Lung (tissue), 11 donors: ENCODE measurements at regions not wholly inside any gene's neighbourhood (a gene's known extent, or its start where the extent isn't known, plus 50 kb on each side); places are given as distances from the start of the nearest gene placed in this dataset.

Experiments
- ATAC-seq: fragments of 200-7000 bp; cut with Tn5 transposase; one replicate; pipeline ENCODE4 v1.9.1; 2020; ENCODE audit warnings: moderate number of reproducible peaks; ENCODE audit not compliant: insufficient read depth, low FRiP score
- DNase-seq, 3 donors: peaks; one replicate each; pipeline ENCODE4 v3.0.0-alpha.2; 2013 to 2017
- H3K27ac ChIP-seq, 2 donors: one replicate each; pipeline ENCODE4 v1.5.1; 2013; ENCODE audit warnings: mild to moderate bottlenecking in 2 of 2, moderate library complexity in 2 of 2, control low read depth in 1 of 2, inconsistent platforms in 1 of 2, low read depth in 1 of 2, low read length in 1 of 2
- H3K27me3 ChIP-seq, 3 donors: one replicate each; pipeline ENCODE4 v1.5.1; 2013; ENCODE audit warnings: low read length in 2 of 3; ENCODE audit not compliant: control insufficient read depth in 3 of 3, insufficient read depth in 3 of 3
- H3K36me3 ChIP-seq, 4 donors: one replicate each; pipeline ENCODE4 v1.5.1; 2013; ENCODE audit warnings: low read length in 4 of 4, mild to moderate bottlenecking in 1 of 4, moderate library complexity in 1 of 4; ENCODE audit not compliant: control insufficient read depth in 4 of 4, insufficient read depth in 4 of 4
- H3K4me1 ChIP-seq, 5 donors: one replicate each; pipeline ENCODE4 v1.5.1; 2013; ENCODE audit warnings: low read length in 5 of 5, mild to moderate bottlenecking in 2 of 5, moderate library complexity in 1 of 5; ENCODE audit not compliant: control insufficient read depth in 5 of 5, insufficient read depth in 5 of 5
- H3K4me3 ChIP-seq: one replicate; pipeline ENCODE4 v1.5.1; 2013; ENCODE audit warnings: mild to moderate bottlenecking, control low read depth, moderate library complexity
- H3K9ac ChIP-seq, 2 donors: one replicate each; pipeline ENCODE4 v1.5.1; 2013; ENCODE audit warnings: low read length in 2 of 2, control low read depth in 1 of 2; ENCODE audit not compliant: insufficient read depth in 1 of 2
- H3K9me3 ChIP-seq, 4 donors: one replicate each; pipeline ENCODE4 v1.5.1; 2013; ENCODE audit warnings: low read length in 3 of 4, mild to moderate bottlenecking in 1 of 4, moderate library complexity in 1 of 4; ENCODE audit not compliant: control insufficient read depth in 4 of 4, insufficient read depth in 3 of 4
- CTCF ChIP-seq: IDR thresholded peaks from 2 replicates; pipeline ENCODE4 v1.5.1; 2012; ENCODE audit warnings: mild to moderate bottlenecking; ENCODE audit errors: control extremely low read depth, extremely low read depth
- WGBS, 2 donors: extraction: QIAGEN DNeasy Blood & Tissue Kit; methylation state at CpG; one replicate each; pipeline ENCODE4 v1.1.7; 2013; 5-methylcytosine and 5-hydroxymethylcytosine counted together
- donor health status: control.
- donor health status: control.
- donor health status: Bipolar disorder and iron deficiency.
- donor health status: healthy.
- donor health status: DM: yes; HTN: yes; CAD: no.

- Histone ChIP-seq H3K4me3 (no peak overlapping the region), H3K9ac (no peak overlapping the region), H3K9me3 (no peaks in the 10 kb centered on the region), H3K36me3 (no peaks in the 10 kb centered on the region), H3K27ac (no peak overlapping the region), H3K4me1 (no peaks in the 10 kb centered on the region), H3K27me3 (no peaks in the 10 kb centered on the region)
- 49 to 67% methylated on average over 1 of the region's 1 CpG for WGBS, 2 donors
- no peak for ATAC-seq
- DNase-seq = no peak
- TF ChIP-seq CTCF = no peak
Observed at GRCh38 chr2:153388246-153388645, 90.3 kb downstream of the RPRM start.

- ATAC-seq (no peak), DNase-seq (no peak)
- no peak overlapping the region for H3K4me3 ChIP-seq
- H3K36me3 ChIP-seq = no peaks in the 10 kb centered on the region
- no peaks in the 10 kb centered on the region for H3K27me3 ChIP-seq
- no peak for TF ChIP-seq CTCF
- H3K9me3 ChIP-seq = no peaks in the 10 kb centered on the region
- 83 to 89% methylated on average over 4 of the region's 4 CpGs for WGBS, 2 donors
- no peaks in the 10 kb centered on the region for H3K4me1 ChIP-seq
- no peak overlapping the region for H3K9ac ChIP-seq
- H3K27ac ChIP-seq = no peak overlapping the region
Observed at GRCh38 chr2:153387203-153387602, 91.4 kb downstream of the RPRM start.

- Histone ChIP-seq H3K27ac (no peak overlapping the region), H3K27me3 (no peaks in the 10 kb centered on the region), H3K4me1 (no peaks in the 10 kb centered on the region), H3K9ac (no peak overlapping the region), H3K36me3 (no peaks in the 10 kb centered on the region), H3K9me3 (no peaks in the 10 kb centered on the region), H3K4me3 (no peak overlapping the region)
- no peak for DNase-seq
- no peak for TF ChIP-seq CTCF
- ATAC-seq = no peak
- 77 to 87% methylated on average over 2 of the region's 2 CpGs for WGBS, 2 donors
Observed at GRCh38 chr2:153386481-153386897, 92.1 kb downstream of the RPRM start.

- Histone ChIP-seq H3K27me3 (no peaks in the 10 kb centered on the region), H3K9ac (no peak overlapping the region), H3K27ac (no peak overlapping the region), H3K4me1 (no peaks in the 10 kb centered on the region), H3K36me3 (no peaks in the 10 kb centered on the region), H3K4me3 (no peak overlapping the region), H3K9me3 (no peaks in the 10 kb centered on the region)
- TF ChIP-seq CTCF = no peak
- ATAC-seq = no peak
- WGBS, 2 donors = 82 to 88% methylated on average over 3 of the region's 3 CpGs
- DNase-seq = no peak
Observed at GRCh38 chr2:153373510-153374279, 104.9 kb downstream of the RPRM start.
